Naive thymus-derived CD4-positive, alpha-beta T cell (primary cell): ENCODE measurements at regions not wholly inside any gene's neighbourhood (a gene's known extent, or its start where the extent isn't known, plus 50 kb on each side); places are given as distances from the start of the nearest gene placed in this dataset.

Source experiments
- ATAC-seq: fragments of 150-1000 bp; cut with Tn5 transposase; 2 replicates; pipeline ENCODE4 v1.10.0; 2021; ENCODE audit warnings: mild to moderate bottlenecking, moderate library complexity
- CTCF ChIA-PET: fragments of 350-600 bp; sonication (Branson Sonifier 250); formaldehyde crosslinking; loops from one replicate; lab custom pipeline; 2021; ENCODE audit warnings: antibody characterized with exemption; lab: Charles Lee
- POLR2A ChIA-PET: fragments of 350-600 bp; sonication (Branson Sonifier 250); formaldehyde crosslinking; loops from one replicate; lab custom pipeline; 2021; ENCODE audit warnings: antibody characterized with exemption, inconsistent platforms; lab: Charles Lee
- DNase-seq, 9 donors: peaks; one replicate each; pipeline versions ENCODE4 v3.0.0 to v3.0.0-alpha.2; 2020 to 2022; ENCODE audit warnings: mixed read lengths in 1 of 9
- H3K27ac ChIP-seq: one replicate; pipeline ENCODE4 v1.7.0; 2013; ENCODE audit warnings: mild to moderate bottlenecking, low read depth, low read length, moderate library complexity
- H3K27me3 ChIP-seq, 2 donors: one replicate each; pipeline ENCODE4 v1.7.0; 2013; ENCODE audit warnings: low read length in 2 of 2, mild to moderate bottlenecking in 2 of 2, moderate library complexity in 2 of 2; ENCODE audit not compliant: control insufficient read depth in 2 of 2, insufficient read depth in 2 of 2
- H3K36me3 ChIP-seq, 3 experiments: 1 replicate in 2 of 3; 2 replicates in 1 of 3; pipeline ENCODE4 v1.7.0; 2013; ENCODE audit warnings: low read length in 3 of 3, mild to moderate bottlenecking in 3 of 3, moderate library complexity in 1 of 3; ENCODE audit not compliant: insufficient read depth in 3 of 3, control insufficient read depth in 2 of 3
- H3K4me1 ChIP-seq, 2 donors: one replicate each; pipeline ENCODE4 v1.7.0; 2013; ENCODE audit warnings: low read length in 2 of 2, mild to moderate bottlenecking in 2 of 2, moderate library complexity in 1 of 2; ENCODE audit not compliant: control insufficient read depth in 2 of 2, insufficient read depth in 2 of 2
- H3K4me3 ChIP-seq: 2 replicates; pipeline ENCODE4 v1.7.0; 2013; ENCODE audit warnings: mild to moderate bottlenecking, low read length
- H3K9me3 ChIP-seq, 3 experiments: 1 replicate in 2 of 3; 2 replicates in 1 of 3; pipeline ENCODE4 v1.7.0; 2013; ENCODE audit warnings: low read length in 3 of 3; ENCODE audit not compliant: control insufficient read depth in 2 of 3
- H3K27ac Mint-ChIP-seq, 9 donors: one replicate each; pipeline ENCODE4 v1.8.0; 2020 to 2022; ENCODE audit warnings: mixed read lengths in 9 of 9, mild to moderate bottlenecking in 8 of 9, moderate library complexity in 5 of 9, inconsistent platforms in 2 of 9
- H3K27me3 Mint-ChIP-seq, 5 donors: one replicate each; pipeline ENCODE4 v1.8.0; 2021 to 2022; ENCODE audit warnings: mixed read lengths in 5 of 5, mild to moderate bottlenecking in 1 of 5
- H3K36me3 Mint-ChIP-seq, 5 donors: one replicate each; pipeline ENCODE4 v1.8.0; 2020 to 2022; ENCODE audit warnings: mixed read lengths in 5 of 5, mild to moderate bottlenecking in 3 of 5, inconsistent platforms in 1 of 5
- H3K4me1 Mint-ChIP-seq, 7 donors: one replicate each; pipeline ENCODE4 v1.8.0; 2020 to 2022; ENCODE audit warnings: mixed read lengths in 7 of 7, mild to moderate bottlenecking in 3 of 7, inconsistent platforms in 1 of 7
- H3K4me3 Mint-ChIP-seq, 10 donors: one replicate each; pipeline ENCODE4 v1.8.0; 2020 to 2022; ENCODE audit warnings: mild to moderate bottlenecking in 10 of 10, mixed read lengths in 10 of 10, moderate library complexity in 6 of 10, inconsistent platforms in 2 of 10
- H3K9me3 Mint-ChIP-seq, 11 donors: one replicate each; pipeline ENCODE4 v1.8.0; 2020 to 2022; ENCODE audit warnings: mixed read lengths in 11 of 11, mild to moderate bottlenecking in 4 of 11, inconsistent platforms in 1 of 11, moderate library complexity in 1 of 11
- intact Hi-C, 2 donors: fragments of 100-400 bp; cut with micrococcal nuclease; formaldehyde crosslinking; loops; one replicate each; pipeline ENCODE4 v1.15.1; 2023

GRCh38 chr14:101167428-101167827 lies 263.9 kb upstream of the RTL1 start:
- ChIA-PET CTCF (no interaction called here), POLR2A (no interaction called here)
- no peaks in the 10 kb centered on the region for H3K4me1 ChIP-seq
- intact Hi-C loops: no loop called here
- H3K27me3 ChIP-seq: no peaks in the 10 kb centered on the region
- Mint-ChIP-seq H3K4me3 (no peak overlapping the region), H3K4me1 (no peaks in the 10 kb centered on the region), H3K27ac (no peak overlapping the region), H3K27me3 (peaks cover 0 to 28% (median 17%) of the 10 kb centered on the region in 5 donors), H3K36me3 (peaks cover 0 to 11% (median 4%) of the 10 kb centered on the region in 5 donors), H3K9me3 (peaks cover 13 to 66% (median 23%) of the 10 kb centered on the region in 11 donors)
- ATAC-seq: no peak
- peaks cover 0 to 5% (median 0%) of the 10 kb centered on the region in 3 experiments for H3K9me3 ChIP-seq
- DNase-seq: no peak
- H3K36me3 ChIP-seq: no peaks in the 10 kb centered on the region
- no peak overlapping the region for H3K27ac ChIP-seq
- H3K4me3 ChIP-seq: no peak overlapping the region

GRCh38 chr14:101169267-101169666 lies 265.7 kb upstream of the RTL1 start:
- H3K36me3 ChIP-seq: no peaks in the 10 kb centered on the region
- no peaks in the 10 kb centered on the region for H3K4me1 Mint-ChIP-seq
- no peak for DNase-seq
- H3K27me3 Mint-ChIP-seq: peaks cover 0 to 34% (median 21%) of the 10 kb centered on the region in 5 donors
- peaks cover 0 to 5% (median 0%) of the 10 kb centered on the region in 3 experiments for H3K9me3 ChIP-seq
- ATAC-seq: no peak
- ChIA-PET CTCF (no interaction called here), POLR2A (no interaction called here)
- peaks cover 13 to 66% (median 25%) of the 10 kb centered on the region in 11 donors for H3K9me3 Mint-ChIP-seq
- H3K4me3 ChIP-seq: no peak overlapping the region
- intact Hi-C loops: no loop called here
- H3K27ac Mint-ChIP-seq: no peak overlapping the region
- H3K36me3 Mint-ChIP-seq: peaks cover 0 to 14% (median 4%) of the 10 kb centered on the region in 5 donors
- no peak overlapping the region for H3K27ac ChIP-seq
- no peaks in the 10 kb centered on the region for H3K4me1 ChIP-seq
- no peak overlapping the region for H3K4me3 Mint-ChIP-seq
- H3K27me3 ChIP-seq: no peaks in the 10 kb centered on the region

- Histone ChIP-seq H3K36me3 (no peaks in the 10 kb centered on the region), H3K4me1 (no peaks in the 10 kb centered on the region), H3K4me3 (no peak overlapping the region), H3K27me3 (no peaks in the 10 kb centered on the region), H3K9me3 (peaks cover 0 to 5% (median 0%) of the 10 kb centered on the region in 3 experiments), H3K27ac (no peak overlapping the region)
- intact Hi-C loops: no loop called here
- no peak overlapping the region for H3K27ac Mint-ChIP-seq
- CTCF ChIA-PET: no interaction called here
- H3K4me3 Mint-ChIP-seq: no peak overlapping the region
- DNase-seq (no peak), ATAC-seq (no peak)
- H3K36me3 Mint-ChIP-seq: peaks cover 0 to 8% (median 0%) of the 10 kb centered on the region in 5 donors
- H3K9me3 Mint-ChIP-seq: peaks cover 2 to 47% (median 21%) of the 10 kb centered on the region in 11 donors
- no peaks in the 10 kb centered on the region for H3K4me1 Mint-ChIP-seq
- POLR2A ChIA-PET: no interaction called here
- H3K27me3 Mint-ChIP-seq: peaks cover 0 to 22% (median 16%) of the 10 kb centered on the region in 5 donors
Observed at GRCh38 chr14:101171650-101172049, 268.1 kb upstream of the RTL1 start.

DNA sequence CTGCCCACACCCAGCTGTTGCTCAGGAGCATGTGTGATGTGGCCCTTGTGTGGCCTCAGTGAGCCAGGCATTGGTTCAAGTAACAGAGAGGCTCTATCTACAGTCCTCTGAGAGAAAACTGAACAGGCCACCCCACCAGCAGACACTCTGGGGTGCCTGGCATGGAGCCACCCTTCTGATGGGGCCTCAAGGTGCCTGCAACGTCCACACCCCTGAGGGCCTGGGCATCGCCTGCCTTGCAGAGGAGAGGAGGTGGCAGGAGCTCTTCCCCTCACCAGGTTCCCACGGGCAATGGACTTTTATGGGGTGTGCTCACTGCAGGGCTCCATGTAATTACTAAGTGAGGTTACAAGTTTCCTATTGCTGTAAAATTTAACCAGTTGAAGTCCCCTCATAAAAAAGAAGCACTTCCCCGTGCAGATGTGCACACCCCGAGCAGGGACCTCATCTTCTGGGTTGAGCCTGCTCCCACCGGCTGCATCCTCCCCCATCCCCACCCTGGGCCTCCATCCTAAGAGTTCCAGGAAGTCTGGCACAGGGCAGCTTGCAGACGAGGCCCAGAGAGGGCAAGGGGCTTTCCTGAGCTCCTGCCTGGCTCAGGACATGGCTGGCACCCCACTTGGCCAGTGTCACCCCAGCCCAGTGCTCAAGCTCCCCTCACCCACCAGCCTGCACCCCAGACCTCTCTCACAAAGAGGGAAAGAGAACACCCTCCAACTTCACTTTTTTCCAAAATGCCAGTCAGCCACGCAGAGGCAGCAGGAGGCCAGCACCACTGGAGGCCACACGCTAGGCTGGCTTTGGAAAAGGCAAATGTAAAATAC lies 270.4 kb upstream of the RTL1 start:
- H3K9me3 Mint-ChIP-seq: peaks cover 0 to 25% (median 9%) of the 10 kb centered on the region in 11 donors
- no peak overlapping the region for H3K4me3 ChIP-seq
- intact Hi-C loops: no loop called here
- no peak for DNase-seq
- peaks cover 0 to 18% (median 16%) of the 10 kb centered on the region in 5 donors for H3K27me3 Mint-ChIP-seq
- no peak overlapping the region for H3K27ac ChIP-seq
- ATAC-seq: no peak
- H3K9me3 ChIP-seq: no peaks in the 10 kb centered on the region
- no peak overlapping the region for H3K27ac Mint-ChIP-seq
- POLR2A ChIA-PET: no interaction called here
- CTCF ChIA-PET: no interaction called here
- H3K4me3 Mint-ChIP-seq: no peak overlapping the region
- H3K36me3 Mint-ChIP-seq: peaks cover 0 to 8% (median 0%) of the 10 kb centered on the region in 5 donors
- H3K36me3 ChIP-seq: no peaks in the 10 kb centered on the region
- no peaks in the 10 kb centered on the region for H3K4me1 ChIP-seq
- no peaks in the 10 kb centered on the region for H3K4me1 Mint-ChIP-seq
- H3K27me3 ChIP-seq: no peaks in the 10 kb centered on the region

- no peak overlapping the region for H3K4me3 ChIP-seq
- H3K27me3 Mint-ChIP-seq: peaks cover 0 to 18% (median 16%) of the 10 kb centered on the region in 5 donors
- H3K4me1 Mint-ChIP-seq: no peaks in the 10 kb centered on the region
- peaks cover 0 to 22% (median 8%) of the 10 kb centered on the region in 11 donors for H3K9me3 Mint-ChIP-seq
- ChIA-PET CTCF (no interaction called here), POLR2A (no interaction called here)
- H3K36me3 ChIP-seq: no peaks in the 10 kb centered on the region
- no peaks in the 10 kb centered on the region for H3K9me3 ChIP-seq
- ATAC-seq (no peak), DNase-seq (no peak)
- no peaks in the 10 kb centered on the region for H3K4me1 ChIP-seq
- no peak overlapping the region for H3K27ac ChIP-seq
- H3K4me3 Mint-ChIP-seq: no peak overlapping the region
- no peaks in the 10 kb centered on the region for H3K27me3 ChIP-seq
- no peak overlapping the region for H3K27ac Mint-ChIP-seq
- H3K36me3 Mint-ChIP-seq: peaks cover 0 to 8% (median 0%) of the 10 kb centered on the region in 5 donors
- intact Hi-C loops: no loop called here
Observed at GRCh38 chr14:101174522-101174838, 271.0 kb upstream of the RTL1 start.

DNA sequence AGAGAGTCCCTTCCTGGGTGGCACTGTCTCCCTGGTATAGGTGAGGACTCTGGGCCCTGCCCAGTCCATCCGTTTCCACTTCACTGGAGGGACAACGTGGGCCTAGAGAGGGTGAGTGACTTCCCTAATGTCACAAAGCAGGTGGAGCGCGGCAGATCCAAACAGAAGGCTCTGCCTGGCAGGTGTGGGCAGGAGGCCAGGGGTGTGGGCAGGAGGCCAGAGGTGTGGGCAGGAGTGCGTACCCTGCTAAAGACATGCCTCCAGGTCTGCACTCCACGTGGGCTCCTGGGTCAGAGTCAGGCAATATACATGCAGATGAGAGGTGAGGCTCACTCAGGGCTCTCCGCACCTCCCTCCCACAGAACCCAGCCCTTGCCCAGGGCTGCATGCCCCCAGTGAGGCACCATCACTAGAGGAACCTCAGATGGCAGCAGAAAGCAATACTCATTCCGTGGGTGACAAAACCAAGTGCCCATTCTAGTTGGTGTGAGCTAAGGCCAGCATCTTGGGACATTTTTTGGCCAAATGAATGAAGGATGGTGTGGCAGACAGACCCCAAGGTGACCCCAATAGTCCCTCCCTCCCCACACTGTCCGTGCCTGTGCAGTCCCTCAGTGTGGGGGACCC lies 271.6 kb upstream of the RTL1 start:
- Mint-ChIP-seq H3K9me3 (peaks cover 0 to 15% (median 8%) of the 10 kb centered on the region in 11 donors), H3K36me3 (peaks cover 0 to 8% (median 0%) of the 10 kb centered on the region in 5 donors), H3K27ac (no peak overlapping the region), H3K27me3 (peaks cover 0 to 18% (median 16%) of the 10 kb centered on the region in 5 donors), H3K4me3 (no peak overlapping the region), H3K4me1 (no peaks in the 10 kb centered on the region)
- H3K4me1 ChIP-seq: no peaks in the 10 kb centered on the region
- H3K9me3 ChIP-seq: no peaks in the 10 kb centered on the region
- intact Hi-C loops: no loop called here
- no peak overlapping the region for H3K4me3 ChIP-seq
- ATAC-seq: no peak
- no peaks in the 10 kb centered on the region for H3K27me3 ChIP-seq
- DNase-seq: no peak
- no peaks in the 10 kb centered on the region for H3K36me3 ChIP-seq
- ChIA-PET POLR2A (no interaction called here), CTCF (no interaction called here)
- H3K27ac ChIP-seq: no peak overlapping the region
